GM23338 (cell line): ENCODE measurements at regions not wholly inside any gene's neighbourhood (a gene's known extent, or its start where the extent isn't known, plus 50 kb on each side); places are given as distances from the start of the nearest gene placed in this dataset.
"Not testable (repeated sequence)": the region's sequence is repeated elsewhere in the genome, so short reads cannot be mapped to it uniquely, and the experiment has no call there.

ENCODE experiments used
- ATAC-seq: fragments of 200-7000 bp; cut with Tn5 transposase; 3 replicates; pipeline ENCODE4 v1.9.1; 2020
- DNase-seq: peaks from one replicate; pipeline ENCODE4 v3.0.0-alpha.2; 2015; ENCODE audit warnings: low spot score
- H2AFZ ChIP-seq: fragments of 200-600 bp; sonication (generic); 2 replicates; pipeline ENCODE4 v1.8.0; 2016; ENCODE audit warnings: antibody characterized with exemption, mild to moderate bottlenecking, moderate library complexity
- H3F3A ChIP-seq: fragments of 200-600 bp; sonication (generic); replicated peaks from 2 replicates; pipeline ENCODE4 v1.8.0; 2017; ENCODE audit warnings: antibody characterized with exemption, mixed run types, low read depth
- H3K27ac ChIP-seq: fragments of 200-600 bp; sonication (generic); 2 replicates; pipeline ENCODE4 v1.6.1; 2016; ENCODE audit warnings: low read depth
- H3K27me3 ChIP-seq: fragments of 200-600 bp; sonication (generic); 2 replicates; pipeline ENCODE4 v1.8.0; 2016; ENCODE audit warnings: mild to moderate bottlenecking, mixed run types, moderate library complexity; ENCODE audit not compliant: insufficient read depth
- H3K36me3 ChIP-seq: fragments of 200-600 bp; sonication (generic); 2 replicates; pipeline ENCODE4 v1.8.0; 2016; ENCODE audit warnings: mild to moderate bottlenecking; ENCODE audit not compliant: insufficient read depth
- H3K4me1 ChIP-seq: fragments of 200-600 bp; sonication (generic); 2 replicates; pipeline ENCODE4 v1.8.0; 2016; ENCODE audit warnings: mild to moderate bottlenecking, moderate library complexity; ENCODE audit not compliant: insufficient read depth
- H3K4me2 ChIP-seq: fragments of 200-600 bp; sonication (generic); 2 replicates; pipeline ENCODE4 v1.7.1; 2017; ENCODE audit warnings: mixed run types
- H3K4me3 ChIP-seq: fragments of 200-600 bp; sonication (generic); 2 replicates; pipeline ENCODE4 v1.6.1; 2016; ENCODE audit warnings: mixed run types
- H3K79me2 ChIP-seq: fragments of 200-600 bp; sonication (generic); replicated peaks from 2 replicates; pipeline ENCODE4 v1.8.0; 2017; ENCODE audit warnings: mild to moderate bottlenecking; ENCODE audit not compliant: insufficient read depth
- H3K9me2 ChIP-seq: fragments of 200-600 bp; sonication (generic); 2 replicates; pipeline ENCODE4 v1.8.0; 2017; ENCODE audit not compliant: insufficient read depth
- H4K20me1 ChIP-seq: fragments of 200-600 bp; sonication (generic); replicated peaks from 2 replicates; pipeline ENCODE4 v1.8.0; 2017; ENCODE audit warnings: mild to moderate bottlenecking; ENCODE audit not compliant: insufficient read depth
- H3K27ac Mint-ChIP-seq: 2 replicates; pipeline ENCODE4 v1.8.0; 2020; ENCODE audit warnings: inconsistent platforms, mild to moderate bottlenecking, moderate library complexity, mixed read lengths
- H3K27me3 Mint-ChIP-seq: 3 replicates; pipeline ENCODE4 v1.8.0; 2022; ENCODE audit warnings: low read depth, mild to moderate bottlenecking, moderate library complexity, mixed read lengths, inconsistent platforms; ENCODE audit not compliant: insufficient read depth, poor library complexity
- H3K36me3 Mint-ChIP-seq: 3 replicates; pipeline ENCODE4 v1.8.0; 2021; ENCODE audit warnings: low read depth, mild to moderate bottlenecking, inconsistent platforms, moderate library complexity, mixed read lengths
- H3K4me1 Mint-ChIP-seq: 3 replicates; pipeline ENCODE4 v1.8.0; 2020; ENCODE audit warnings: mild to moderate bottlenecking, inconsistent platforms, mixed read lengths
- H3K4me3 Mint-ChIP-seq: 3 replicates; pipeline ENCODE4 v1.8.0; 2021; ENCODE audit warnings: moderate library complexity, mild to moderate bottlenecking, inconsistent platforms, mixed read lengths
- H3K9me3 Mint-ChIP-seq: 3 replicates; pipeline ENCODE4 v1.8.0; 2020; ENCODE audit warnings: moderate library complexity, mild to moderate bottlenecking, inconsistent platforms, mixed read lengths
- NANOG ChIP-seq: IDR thresholded peaks from 2 replicates; pipeline ENCODE4 v1.6.1; 2016; ENCODE audit warnings: antibody characterized with exemption, borderline replicate concordance
- TF ChIP-seq, protein P1 (sequence below), 2 experiments: fragments of 200-600 bp in 1 of 2; sonication (generic) in 1 of 2; conservative IDR thresholded peaks; 2 replicates each; pipeline versions ENCODE4 v1.5.1 to v1.6.1; 2016 to 2017; ENCODE audit warnings: antibody characterized with exemption in 2 of 2, low read depth in 2 of 2, mild to moderate bottlenecking in 2 of 2, moderate library complexity in 1 of 2
- TF ChIP-seq, protein P2 (sequence below): fragments of 250-450 bp; sonication (Bioruptor Pico); IDR thresholded peaks from 2 replicates; pipeline ENCODE4 v1.5.0; 2020; ENCODE audit warnings: mild to moderate bottlenecking, moderate library complexity

DNA sequence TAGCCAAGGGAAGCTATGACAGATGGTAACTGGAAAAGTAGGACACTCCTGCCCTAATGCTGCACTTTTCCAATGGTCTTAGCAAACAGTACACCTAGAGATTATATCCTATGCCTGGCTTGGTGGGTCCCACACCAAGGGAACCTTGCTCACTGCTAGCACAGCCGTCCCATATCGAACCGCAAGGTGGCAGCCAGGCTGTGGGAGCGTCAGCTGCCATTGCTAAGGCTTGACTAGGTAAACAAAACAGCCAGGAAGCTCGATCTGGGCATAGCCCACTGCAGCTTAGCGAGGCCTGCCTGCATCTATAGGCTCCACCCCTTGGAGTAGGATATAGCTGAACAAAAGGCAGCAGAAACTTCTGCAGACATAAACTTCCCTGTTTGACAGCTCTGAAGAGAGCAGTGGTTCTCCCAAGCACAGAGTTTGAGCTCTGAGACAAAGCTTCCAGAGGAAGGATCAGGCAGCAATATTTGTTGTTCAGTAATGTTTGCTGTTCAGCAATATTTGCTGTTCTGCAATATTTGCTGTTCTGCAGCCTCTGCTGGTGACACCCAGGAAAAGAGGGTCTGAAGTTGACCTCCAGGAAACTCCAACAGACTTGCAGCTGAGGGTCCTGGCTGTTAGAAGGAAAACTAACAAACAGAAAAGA lies 173.9 kb downstream of the RPS4Y2 start:
- Histone ChIP-seq H3K9me2 (no peaks in the 10 kb centered on the region), H4K20me1 (no peaks in the 10 kb centered on the region), H3F3A (no peaks in the 10 kb centered on the region), H3K4me1 (no peaks in the 10 kb centered on the region), H3K27ac (no peak overlapping the region), H3K27me3 (no peaks in the 10 kb centered on the region), H2AFZ (no peak overlapping the region), H3K79me2 (no peaks in the 10 kb centered on the region), H3K36me3 (no peaks in the 10 kb centered on the region), H3K4me3 (no peak overlapping the region), H3K4me2 (no peak overlapping the region)
- TF ChIP-seq, protein P1, sequence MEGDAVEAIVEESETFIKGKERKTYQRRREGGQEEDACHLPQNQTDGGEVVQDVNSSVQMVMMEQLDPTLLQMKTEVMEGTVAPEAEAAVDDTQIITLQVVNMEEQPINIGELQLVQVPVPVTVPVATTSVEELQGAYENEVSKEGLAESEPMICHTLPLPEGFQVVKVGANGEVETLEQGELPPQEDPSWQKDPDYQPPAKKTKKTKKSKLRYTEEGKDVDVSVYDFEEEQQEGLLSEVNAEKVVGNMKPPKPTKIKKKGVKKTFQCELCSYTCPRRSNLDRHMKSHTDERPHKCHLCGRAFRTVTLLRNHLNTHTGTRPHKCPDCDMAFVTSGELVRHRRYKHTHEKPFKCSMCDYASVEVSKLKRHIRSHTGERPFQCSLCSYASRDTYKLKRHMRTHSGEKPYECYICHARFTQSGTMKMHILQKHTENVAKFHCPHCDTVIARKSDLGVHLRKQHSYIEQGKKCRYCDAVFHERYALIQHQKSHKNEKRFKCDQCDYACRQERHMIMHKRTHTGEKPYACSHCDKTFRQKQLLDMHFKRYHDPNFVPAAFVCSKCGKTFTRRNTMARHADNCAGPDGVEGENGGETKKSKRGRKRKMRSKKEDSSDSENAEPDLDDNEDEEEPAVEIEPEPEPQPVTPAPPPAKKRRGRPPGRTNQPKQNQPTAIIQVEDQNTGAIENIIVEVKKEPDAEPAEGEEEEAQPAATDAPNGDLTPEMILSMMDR (conservative IDR thresholded peaks at IDR 0.05; ENCODE audit: low read depth in 2 of 2), result no peak
- no peak for TF ChIP-seq NANOG
- TF ChIP-seq, protein P2, sequence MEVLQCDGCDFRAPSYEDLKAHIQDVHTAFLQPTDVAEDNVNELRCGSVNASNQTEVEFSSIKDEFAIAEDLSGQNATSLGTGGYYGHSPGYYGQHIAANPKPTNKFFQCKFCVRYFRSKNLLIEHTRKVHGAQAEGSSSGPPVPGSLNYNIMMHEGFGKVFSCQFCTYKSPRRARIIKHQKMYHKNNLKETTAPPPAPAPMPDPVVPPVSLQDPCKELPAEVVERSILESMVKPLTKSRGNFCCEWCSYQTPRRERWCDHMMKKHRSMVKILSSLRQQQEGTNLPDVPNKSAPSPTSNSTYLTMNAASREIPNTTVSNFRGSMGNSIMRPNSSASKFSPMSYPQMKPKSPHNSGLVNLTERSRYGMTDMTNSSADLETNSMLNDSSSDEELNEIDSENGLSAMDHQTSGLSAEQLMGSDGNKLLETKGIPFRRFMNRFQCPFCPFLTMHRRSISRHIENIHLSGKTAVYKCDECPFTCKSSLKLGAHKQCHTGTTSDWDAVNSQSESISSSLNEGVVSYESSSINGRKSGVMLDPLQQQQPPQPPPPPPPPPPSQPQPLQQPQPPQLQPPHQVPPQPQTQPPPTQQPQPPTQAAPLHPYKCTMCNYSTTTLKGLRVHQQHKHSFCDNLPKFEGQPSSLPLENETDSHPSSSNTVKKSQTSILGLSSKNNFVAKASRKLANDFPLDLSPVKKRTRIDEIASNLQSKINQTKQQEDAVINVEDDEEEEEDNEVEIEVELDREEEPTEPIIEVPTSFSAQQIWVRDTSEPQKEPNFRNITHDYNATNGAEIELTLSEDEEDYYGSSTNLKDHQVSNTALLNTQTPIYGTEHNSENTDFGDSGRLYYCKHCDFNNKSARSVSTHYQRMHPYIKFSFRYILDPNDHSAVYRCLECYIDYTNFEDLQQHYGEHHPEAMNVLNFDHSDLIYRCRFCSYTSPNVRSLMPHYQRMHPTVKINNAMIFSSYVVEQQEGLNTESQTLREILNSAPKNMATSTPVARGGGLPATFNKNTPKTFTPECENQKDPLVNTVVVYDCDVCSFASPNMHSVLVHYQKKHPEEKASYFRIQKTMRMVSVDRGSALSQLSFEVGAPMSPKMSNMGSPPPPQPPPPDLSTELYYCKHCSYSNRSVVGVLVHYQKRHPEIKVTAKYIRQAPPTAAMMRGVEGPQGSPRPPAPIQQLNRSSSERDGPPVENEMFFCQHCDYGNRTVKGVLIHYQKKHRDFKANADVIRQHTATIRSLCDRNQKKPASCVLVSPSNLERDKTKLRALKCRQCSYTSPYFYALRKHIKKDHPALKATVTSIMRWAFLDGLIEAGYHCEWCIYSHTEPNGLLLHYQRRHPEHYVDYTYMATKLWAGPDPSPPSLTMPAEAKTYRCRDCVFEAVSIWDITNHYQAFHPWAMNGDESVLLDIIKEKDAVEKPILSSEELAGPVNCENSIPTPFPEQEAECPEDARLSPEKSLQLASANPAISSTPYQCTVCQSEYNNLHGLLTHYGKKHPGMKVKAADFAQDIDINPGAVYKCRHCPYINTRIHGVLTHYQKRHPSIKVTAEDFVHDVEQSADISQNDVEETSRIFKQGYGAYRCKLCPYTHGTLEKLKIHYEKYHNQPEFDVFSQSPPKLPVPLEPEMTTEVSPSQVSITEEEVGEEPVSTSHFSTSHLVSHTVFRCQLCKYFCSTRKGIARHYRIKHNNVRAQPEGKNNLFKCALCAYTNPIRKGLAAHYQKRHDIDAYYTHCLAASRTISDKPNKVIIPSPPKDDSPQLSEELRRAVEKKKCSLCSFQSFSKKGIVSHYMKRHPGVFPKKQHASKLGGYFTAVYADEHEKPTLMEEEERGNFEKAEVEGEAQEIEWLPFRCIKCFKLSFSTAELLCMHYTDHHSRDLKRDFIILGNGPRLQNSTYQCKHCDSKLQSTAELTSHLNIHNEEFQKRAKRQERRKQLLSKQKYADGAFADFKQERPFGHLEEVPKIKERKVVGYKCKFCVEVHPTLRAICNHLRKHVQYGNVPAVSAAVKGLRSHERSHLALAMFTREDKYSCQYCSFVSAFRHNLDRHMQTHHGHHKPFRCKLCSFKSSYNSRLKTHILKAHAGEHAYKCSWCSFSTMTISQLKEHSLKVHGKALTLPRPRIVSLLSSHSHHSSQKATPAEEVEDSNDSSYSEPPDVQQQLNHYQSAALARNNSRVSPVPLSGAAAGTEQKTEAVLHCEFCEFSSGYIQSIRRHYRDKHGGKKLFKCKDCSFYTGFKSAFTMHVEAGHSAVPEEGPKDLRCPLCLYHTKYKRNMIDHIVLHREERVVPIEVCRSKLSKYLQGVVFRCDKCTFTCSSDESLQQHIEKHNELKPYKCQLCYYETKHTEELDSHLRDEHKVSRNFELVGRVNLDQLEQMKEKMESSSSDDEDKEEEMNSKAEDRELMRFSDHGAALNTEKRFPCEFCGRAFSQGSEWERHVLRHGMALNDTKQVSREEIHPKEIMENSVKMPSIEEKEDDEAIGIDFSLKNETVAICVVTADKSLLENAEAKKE (CRISPR knock-in tag), result no peak
- ATAC-seq (no peak), DNase-seq (no peak)
- no peaks in the 10 kb centered on the region for H3K27me3 Mint-ChIP-seq
- H3K27ac Mint-ChIP-seq, result no peak overlapping the region
- H3K4me1 Mint-ChIP-seq, result no peaks in the 10 kb centered on the region
- no peak overlapping the region for H3K4me3 Mint-ChIP-seq
- 0 out of 3 replicates have a peak, but pooled peaks cover 2% of the 10 kb centered on the region for H3K36me3 Mint-ChIP-seq
- peaks cover 78% of the 10 kb centered on the region for H3K9me3 Mint-ChIP-seq

DNA sequence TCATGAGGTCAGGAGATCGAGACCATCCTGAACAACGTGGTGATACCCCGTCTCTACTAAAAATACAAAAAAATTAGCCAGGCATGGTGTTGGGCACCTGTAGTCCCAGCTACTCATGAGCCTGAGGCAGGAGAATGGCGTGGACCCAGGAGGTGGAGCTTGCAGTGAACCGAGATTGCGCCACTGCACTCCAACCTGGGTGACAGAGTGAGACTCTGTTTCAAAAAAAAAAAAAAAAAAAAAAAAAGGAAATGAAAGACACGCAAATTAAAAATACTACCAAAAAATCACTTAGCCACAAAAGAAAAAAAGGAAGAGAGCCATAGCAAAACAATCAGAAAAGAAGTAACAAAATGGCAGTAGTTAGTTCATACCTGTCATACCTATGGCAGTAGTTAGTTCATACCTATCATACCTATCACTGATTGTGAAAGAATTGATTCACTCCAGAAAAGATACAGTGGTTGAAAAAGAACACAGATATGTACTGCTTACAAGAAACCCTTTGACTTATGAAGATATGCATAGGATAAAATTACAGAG lies 180.9 kb downstream of the RPS4Y2 start:
- H3K36me3 ChIP-seq, H3K27me3 ChIP-seq, H3K9me2 ChIP-seq, H3K4me3 ChIP-seq, DNase-seq, H3K4me1 ChIP-seq, ATAC-seq, H3K4me2 ChIP-seq, H4K20me1 ChIP-seq, H3K79me2 ChIP-seq, H3K4me3 Mint-ChIP-seq, H2AFZ ChIP-seq, H3K36me3 Mint-ChIP-seq, H3K4me1 Mint-ChIP-seq, H3K27ac Mint-ChIP-seq, H3K27me3 Mint-ChIP-seq, H3F3A ChIP-seq, H3K27ac ChIP-seq: not testable (repeated sequence)
- H3K9me3 Mint-ChIP-seq, result peaks cover 82% of the 10 kb centered on the region
